K562 (cell line): ENCODE measurements at regions not wholly inside any gene's neighbourhood (a gene's known extent, or its start where the extent isn't known, plus 50 kb on each side); places are given as distances from the start of the nearest gene placed in this dataset.

Experiments
- ADNP ChIP-seq: fragments of 200-800 bp; sonication (Bioruptor generic); IDR thresholded peaks from 2 replicates; pipeline ENCODE4 v1.6.1; 2016; ENCODE audit warnings: missing genetic modification characterization, missing compliant biosample characterization
- GTF2F1 ChIP-seq: IDR thresholded peaks from 2 replicates; pipeline ENCODE4 v1.6.1; 2011; ENCODE audit warnings: low read depth, low read length, improper control_type of control experiment
- RCOR1 ChIP-seq, 2 experiments: IDR thresholded peaks; 2 replicates each; pipeline ENCODE4 v1.6.1; 2012; ENCODE audit warnings: low read depth in 2 of 2, low read length in 2 of 2, borderline replicate concordance in 1 of 2, improper control_type of control experiment in 1 of 2
- SUPT5H ChIP-seq: fragments of 450-650 bp; IDR thresholded peaks from 2 replicates; pipeline ENCODE4 v1.6.1; 2016
- U2AF2 ChIP-seq: fragments of 200-400 bp; formaldehyde crosslinking; optimal IDR thresholded peaks from 2 replicates; pipeline ENCODE3; 2017; ENCODE audit warnings: low read depth, mild to moderate bottlenecking, low read length
- ZNF212 ChIP-seq: fragments of 450-650 bp; formaldehyde crosslinking; IDR thresholded peaks from 2 replicates; pipeline ENCODE4 v1.4.0; 2020; ENCODE audit warnings: mild to moderate bottlenecking
- ZNF644 ChIP-seq: fragments of 200-800 bp; sonication (Bioruptor generic); IDR thresholded peaks from 2 replicates; pipeline ENCODE4 v1.6.1; 2016; ENCODE audit warnings: low read depth, missing genetic modification characterization, missing compliant biosample characterization
- TF ChIP-seq, protein P1 (sequence below), 2 experiments: fragments of 450-650 bp in 1 of 2; sonication (generic) in 1 of 2; formaldehyde crosslinking in 1 of 2; IDR thresholded peaks; 2 replicates each; pipeline versions ENCODE4 v1.7.1 to v1.9.0; 2016 to 2022; ENCODE audit warnings: inconsistent platforms in 1 of 2, mild to moderate bottlenecking in 1 of 2, missing genetic modification reagents in 1 of 2
- TF ChIP-seq, protein P2 (sequence below): fragments of 150-350 bp; IDR thresholded peaks from 2 replicates; pipeline ENCODE4 v1.6.1; 2014; ENCODE audit warnings: low read depth, mild to moderate bottlenecking, low read length, borderline replicate concordance

DNA sequence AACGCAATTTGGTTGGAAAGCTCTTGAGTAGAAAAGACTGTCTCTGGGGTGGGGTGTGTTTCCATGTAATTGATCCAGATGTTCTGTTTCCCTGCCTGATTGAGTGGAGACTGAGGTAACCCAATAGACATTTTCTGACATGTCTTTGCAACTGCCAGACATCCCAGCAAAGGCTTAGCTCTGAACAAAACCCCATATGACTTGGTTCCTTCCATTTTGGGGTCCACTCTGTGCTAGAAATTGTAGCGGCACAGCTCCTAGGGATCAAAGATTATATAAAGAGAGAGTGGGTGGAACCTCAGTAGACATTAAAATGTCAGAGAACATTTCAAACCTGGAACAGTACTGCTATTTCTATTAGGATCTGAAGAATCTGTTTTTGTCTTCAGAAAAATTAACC, 189.3 kb downstream of the EDN1 start (continued):
- TF ChIP-seq, protein P1, sequence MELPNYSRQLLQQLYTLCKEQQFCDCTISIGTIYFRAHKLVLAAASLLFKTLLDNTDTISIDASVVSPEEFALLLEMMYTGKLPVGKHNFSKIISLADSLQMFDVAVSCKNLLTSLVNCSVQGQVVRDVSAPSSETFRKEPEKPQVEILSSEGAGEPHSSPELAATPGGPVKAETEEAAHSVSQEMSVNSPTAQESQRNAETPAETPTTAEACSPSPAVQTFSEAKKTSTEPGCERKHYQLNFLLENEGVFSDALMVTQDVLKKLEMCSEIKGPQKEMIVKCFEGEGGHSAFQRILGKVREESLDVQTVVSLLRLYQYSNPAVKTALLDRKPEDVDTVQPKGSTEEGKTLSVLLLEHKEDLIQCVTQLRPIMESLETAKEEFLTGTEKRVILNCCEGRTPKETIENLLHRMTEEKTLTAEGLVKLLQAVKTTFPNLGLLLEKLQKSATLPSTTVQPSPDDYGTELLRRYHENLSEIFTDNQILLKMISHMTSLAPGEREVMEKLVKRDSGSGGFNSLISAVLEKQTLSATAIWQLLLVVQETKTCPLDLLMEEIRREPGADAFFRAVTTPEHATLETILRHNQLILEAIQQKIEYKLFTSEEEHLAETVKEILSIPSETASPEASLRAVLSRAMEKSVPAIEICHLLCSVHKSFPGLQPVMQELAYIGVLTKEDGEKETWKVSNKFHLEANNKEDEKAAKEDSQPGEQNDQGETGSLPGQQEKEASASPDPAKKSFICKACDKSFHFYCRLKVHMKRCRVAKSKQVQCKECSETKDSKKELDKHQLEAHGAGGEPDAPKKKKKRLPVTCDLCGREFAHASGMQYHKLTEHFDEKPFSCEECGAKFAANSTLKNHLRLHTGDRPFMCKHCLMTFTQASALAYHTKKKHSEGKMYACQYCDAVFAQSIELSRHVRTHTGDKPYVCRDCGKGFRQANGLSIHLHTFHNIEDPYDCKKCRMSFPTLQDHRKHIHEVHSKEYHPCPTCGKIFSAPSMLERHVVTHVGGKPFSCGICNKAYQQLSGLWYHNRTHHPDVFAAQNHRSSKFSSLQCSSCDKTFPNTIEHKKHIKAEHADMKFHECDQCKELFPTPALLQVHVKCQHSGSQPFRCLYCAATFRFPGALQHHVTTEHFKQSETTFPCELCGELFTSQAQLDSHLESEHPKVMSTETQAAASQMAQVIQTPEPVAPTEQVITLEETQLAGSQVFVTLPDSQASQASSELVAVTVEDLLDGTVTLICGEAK (IDR thresholded peaks at IDR 0.05): no peak
- TF ChIP-seq, protein P1 (CRISPR knock-in tag; IDR thresholded peaks at IDR 0.05): no peak
- TF ChIP-seq, protein P2, sequence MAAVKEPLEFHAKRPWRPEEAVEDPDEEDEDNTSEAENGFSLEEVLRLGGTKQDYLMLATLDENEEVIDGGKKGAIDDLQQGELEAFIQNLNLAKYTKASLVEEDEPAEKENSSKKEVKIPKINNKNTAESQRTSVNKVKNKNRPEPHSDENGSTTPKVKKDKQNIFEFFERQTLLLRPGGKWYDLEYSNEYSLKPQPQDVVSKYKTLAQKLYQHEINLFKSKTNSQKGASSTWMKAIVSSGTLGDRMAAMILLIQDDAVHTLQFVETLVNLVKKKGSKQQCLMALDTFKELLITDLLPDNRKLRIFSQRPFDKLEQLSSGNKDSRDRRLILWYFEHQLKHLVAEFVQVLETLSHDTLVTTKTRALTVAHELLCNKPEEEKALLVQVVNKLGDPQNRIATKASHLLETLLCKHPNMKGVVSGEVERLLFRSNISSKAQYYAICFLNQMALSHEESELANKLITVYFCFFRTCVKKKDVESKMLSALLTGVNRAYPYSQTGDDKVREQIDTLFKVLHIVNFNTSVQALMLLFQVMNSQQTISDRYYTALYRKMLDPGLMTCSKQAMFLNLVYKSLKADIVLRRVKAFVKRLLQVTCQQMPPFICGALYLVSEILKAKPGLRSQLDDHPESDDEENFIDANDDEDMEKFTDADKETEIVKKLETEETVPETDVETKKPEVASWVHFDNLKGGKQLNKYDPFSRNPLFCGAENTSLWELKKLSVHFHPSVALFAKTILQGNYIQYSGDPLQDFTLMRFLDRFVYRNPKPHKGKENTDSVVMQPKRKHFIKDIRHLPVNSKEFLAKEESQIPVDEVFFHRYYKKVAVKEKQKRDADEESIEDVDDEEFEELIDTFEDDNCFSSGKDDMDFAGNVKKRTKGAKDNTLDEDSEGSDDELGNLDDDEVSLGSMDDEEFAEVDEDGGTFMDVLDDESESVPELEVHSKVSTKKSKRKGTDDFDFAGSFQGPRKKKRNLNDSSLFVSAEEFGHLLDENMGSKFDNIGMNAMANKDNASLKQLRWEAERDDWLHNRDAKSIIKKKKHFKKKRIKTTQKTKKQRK: no peak
- no peak for TF ChIP-seq ZNF644 (tag)
- no peak for TF ChIP-seq RCOR1 (IDR thresholded peaks at IDR 0.05; ENCODE audit: borderline replicate concordance in 1 of 2, low read depth in 2 of 2, low read length in 2 of 2)
- no peak for TF ChIP-seq SUPT5H
- TF ChIP-seq ZNF212: no peak
- no peak for TF ChIP-seq ADNP (tag)
- no peak for TF ChIP-seq U2AF2
- no peak for TF ChIP-seq GTF2F1
